HG02973 (cell line): ENCODE measurements at regions not wholly inside any gene's neighbourhood (a gene's known extent, or its start where the extent isn't known, plus 50 kb on each side); places are given as distances from the start of the nearest gene placed in this dataset.
"Not testable (repeated sequence)": the region's sequence is repeated elsewhere in the genome, so short reads cannot be mapped to it uniquely, and the experiment has no call there.

Experiments used
- ATAC-seq: cut with Tn5 transposase; IDR thresholded peaks from one replicate; pipeline ENCODE4 v1.9.1; 2021; ENCODE audit warnings: moderate library complexity; ENCODE audit not compliant: unreplicated experiment

DNA sequence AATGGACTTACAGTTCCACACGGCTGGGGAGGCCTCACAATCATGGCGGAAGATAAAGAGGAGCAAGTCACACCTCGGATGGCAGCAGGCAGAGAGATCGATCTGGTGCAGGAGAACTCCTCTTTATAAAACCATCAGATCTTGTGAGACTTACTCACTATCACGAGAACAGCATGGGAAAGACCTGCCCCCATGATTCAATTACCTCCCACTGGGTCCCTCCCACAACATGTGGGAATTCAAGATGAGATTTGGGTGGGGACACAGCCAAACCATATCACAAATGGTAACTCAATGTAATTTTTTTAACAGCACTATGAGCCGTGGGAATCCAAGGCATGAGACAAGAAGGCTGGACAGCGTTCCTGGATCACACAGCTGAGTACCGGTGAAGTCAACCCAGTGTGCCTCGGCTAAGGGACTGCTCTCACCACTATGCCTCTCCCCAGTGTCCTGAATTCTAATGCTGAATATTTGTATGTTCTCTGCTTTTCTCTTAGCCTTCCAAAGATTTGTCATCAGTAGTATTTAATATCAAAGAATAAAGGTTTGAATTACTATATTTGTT lies 84.3 kb downstream of the IRS2 start:
- ATAC-seq, result not testable (repeated sequence)

DNA sequence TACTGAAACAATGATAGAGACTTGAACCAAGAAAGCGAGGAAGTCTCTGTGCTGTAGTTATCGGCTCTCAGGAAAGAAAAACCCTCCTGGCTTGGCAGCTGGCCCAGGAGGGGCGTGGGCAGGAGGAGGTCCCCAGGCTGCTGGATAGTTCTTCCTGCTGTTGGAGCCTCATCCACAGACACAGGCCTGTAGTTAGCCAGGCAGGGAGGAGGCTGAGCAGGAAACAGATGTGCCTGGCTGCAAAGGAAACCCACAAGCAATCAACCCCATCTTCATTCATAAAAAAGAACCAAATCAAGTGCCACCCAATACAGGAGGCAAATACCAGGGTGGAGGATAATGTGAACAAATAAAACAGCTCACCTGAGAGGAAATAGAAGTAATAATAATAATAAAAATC lies 86.2 kb downstream of the IRS2 start:
- ATAC-seq, result no peak

DNA sequence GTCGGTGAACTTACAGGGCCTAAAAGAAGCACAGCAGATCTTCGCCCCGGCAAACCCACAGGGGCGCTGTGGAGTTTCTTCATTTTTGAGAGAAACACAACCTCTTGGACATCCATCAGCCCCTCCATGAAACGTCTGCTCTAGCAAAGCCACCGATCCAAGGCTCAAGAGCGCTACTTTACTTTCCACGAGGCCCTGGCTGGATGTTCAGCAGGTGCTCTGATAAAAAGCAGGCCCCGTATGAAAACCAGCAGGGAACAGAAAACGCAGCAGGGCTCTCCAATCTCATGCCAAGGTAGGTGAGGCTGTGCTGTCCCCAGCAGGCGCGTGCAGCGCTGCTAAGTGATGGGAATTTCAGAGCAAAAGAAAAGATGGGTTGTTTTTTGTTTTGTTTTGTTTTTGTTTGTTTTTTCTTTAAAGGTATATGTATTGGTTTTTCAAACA lies 86.7 kb downstream of the IRS2 start:
- no peak for ATAC-seq

DNA sequence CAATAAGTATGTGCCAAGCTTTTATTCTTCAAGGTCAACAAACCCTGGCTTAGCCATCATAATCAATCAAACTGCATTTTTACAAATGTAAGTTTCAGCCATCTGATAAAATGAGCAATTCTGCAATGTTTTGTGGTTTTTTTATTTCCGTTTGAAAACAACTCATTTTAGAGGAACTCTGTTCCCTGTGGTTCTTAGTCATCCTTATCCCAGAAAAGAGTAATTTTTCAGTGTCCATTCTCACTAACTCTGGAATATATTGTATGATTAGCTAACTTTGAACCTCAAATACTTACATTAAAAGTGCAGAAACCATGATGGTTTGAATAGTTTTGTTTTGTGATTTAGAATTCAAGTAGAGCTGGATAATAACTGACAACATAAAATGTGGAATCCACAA lies 87.6 kb downstream of the IRS2 start:
- no peak for ATAC-seq

DNA sequence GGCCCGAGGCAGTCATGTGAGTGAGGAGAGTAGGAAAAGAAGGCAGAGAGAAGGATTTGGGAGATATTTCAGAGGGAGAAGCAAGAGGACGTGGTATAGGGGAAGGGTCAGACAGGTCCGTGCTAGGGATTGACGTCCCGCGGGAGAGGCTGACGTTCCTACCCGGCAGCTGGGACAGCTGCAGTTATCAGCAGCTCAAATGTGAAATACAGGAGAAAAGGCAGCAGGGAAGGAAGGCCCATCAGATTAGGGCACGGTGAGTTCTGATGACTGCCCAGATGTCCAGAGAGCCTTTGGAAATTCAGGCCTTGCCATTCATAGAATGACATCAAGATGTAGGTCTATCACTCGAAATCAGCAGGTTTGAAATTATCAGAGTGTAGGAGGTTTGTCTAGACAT lies 88.4 kb downstream of the IRS2 start:
- no peak for ATAC-seq

DNA sequence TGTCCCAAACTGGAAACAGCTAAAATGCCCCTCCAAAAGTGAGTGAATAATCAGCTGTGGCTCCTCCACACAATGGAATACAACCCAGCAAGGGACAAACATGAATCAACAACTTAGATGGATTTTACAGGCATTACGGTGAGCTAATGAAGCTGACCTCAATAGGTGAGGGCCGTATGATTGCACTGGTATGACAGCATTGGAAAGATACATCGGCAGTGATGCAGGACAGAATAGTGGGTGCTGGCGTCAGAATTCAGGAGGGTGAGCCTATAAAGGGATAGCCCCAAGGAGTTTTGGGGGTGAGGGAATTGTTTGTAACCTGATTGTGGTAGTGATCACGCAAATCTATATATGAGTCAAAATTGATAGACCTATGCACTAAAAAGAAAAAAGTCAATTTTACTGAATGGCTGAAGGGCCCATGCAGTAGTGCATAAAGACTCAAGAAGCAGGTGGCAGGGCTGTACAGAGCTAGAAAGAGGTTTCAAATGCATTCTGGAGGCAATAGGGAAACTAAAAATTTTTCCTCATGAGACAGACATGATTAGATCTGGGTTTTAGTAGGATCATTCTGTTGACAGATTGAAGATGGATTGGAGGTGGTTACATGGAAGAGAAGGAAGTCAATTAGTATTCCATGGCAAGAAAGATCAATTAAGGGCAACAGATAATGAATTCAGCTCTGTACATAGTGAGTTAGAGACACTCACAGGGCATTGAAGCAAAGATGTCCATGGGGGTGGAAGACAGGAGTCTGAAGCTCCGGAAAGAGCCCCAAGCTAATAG lies 90.8 kb downstream of the IRS2 start:
- ATAC-seq, result no peak

DNA sequence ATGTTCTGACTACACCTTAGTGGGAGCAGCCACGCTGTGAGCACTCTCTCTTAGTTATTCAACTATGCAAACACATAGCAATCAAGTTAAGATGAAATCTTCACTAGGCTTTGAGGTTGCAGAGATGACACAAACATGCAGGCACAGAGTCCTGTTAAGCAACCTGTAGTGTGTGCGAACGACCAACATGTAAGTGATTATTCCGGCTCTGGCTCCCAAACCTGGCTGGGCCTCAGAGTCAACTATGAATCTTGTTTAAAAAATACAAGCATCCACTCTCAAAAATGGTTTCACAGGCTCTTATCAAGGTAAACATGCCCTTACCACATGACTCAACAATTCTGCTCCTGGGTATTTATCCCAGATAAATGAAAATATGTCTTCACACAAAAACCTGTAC lies 91.4 kb downstream of the IRS2 start:
- ATAC-seq, result no peak

DNA sequence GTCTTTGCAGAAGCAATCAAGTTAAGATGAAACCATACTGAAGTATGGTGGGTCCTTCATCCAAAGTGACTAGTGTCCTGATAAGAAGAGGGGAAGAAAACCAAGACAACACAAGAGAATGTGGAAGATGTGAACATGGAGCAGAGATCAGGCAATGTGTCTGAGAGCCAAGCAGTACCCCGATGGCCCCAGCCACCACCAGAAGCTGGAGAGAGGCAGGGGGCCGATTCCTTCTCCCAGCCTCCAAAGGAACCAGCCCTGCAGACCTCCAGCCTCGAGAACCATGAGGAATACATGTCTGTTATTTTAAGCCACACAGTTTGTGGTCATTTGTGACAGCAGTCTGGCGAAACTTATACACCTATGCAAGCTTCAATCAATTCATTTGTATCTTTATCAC lies 93.2 kb downstream of the IRS2 start:
- no peak for ATAC-seq

DNA sequence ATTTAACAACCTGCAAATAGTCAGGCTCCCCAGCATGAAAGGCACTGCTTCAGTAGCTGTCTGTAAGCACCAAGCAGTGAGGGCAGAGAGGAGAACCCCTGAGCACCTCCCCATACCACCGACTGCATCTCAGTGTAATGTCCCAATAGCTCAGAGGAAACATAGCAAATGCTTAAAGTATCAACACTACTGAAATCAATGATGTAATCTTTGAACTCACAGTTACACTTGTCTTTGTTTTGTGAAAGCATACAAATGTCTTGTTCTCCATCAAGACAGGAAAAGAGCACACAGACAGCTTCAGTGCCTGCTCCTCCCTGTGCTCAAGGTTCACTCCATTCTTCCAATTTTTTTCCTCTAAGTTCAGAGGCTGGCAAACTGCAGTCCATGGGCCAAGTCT lies 94.7 kb downstream of the IRS2 start:
- ATAC-seq, result no peak

DNA sequence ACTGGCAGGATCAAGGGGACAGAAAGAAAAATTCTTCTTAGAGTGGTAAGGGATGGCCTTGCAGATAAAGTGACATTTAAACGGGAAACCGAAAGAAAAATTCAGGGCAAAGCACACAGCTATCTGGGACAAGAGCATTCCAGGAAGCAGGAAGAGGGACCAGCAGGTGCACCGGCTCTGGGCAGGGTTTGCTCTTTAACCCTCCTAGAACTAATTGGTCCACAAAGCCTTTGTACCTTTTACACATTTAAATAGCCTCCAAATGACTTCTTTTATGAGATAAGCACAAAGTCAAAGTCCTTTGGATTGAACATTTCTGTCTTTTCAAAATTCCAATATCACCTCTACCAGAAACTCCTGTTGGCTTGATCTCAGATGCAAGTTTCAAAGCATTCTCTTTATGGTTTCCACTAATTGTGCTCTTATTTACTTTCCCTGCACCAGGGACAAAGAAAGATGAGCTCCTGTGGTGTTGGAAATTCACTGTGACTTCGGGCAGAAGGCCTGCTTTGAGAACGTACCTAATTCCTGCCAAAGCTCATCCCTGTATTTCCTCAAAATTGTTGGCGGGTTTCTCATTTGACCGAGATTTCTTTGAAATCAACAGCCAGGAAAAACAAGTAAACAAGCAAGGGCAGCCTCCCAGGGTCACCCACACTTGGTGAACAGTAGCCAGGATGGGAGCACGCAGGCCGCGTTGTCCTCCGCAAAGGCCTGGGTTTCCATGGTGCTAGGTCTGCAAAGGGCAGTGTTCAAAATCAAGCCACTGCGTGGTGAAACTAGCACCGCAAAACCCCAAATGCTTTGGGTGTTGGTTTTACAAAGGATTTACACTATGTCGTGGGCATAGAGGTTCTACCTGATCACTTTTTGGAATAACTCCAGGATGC lies 98.6 kb downstream of the IRS2 start:
- ATAC-seq, result no peak

DNA sequence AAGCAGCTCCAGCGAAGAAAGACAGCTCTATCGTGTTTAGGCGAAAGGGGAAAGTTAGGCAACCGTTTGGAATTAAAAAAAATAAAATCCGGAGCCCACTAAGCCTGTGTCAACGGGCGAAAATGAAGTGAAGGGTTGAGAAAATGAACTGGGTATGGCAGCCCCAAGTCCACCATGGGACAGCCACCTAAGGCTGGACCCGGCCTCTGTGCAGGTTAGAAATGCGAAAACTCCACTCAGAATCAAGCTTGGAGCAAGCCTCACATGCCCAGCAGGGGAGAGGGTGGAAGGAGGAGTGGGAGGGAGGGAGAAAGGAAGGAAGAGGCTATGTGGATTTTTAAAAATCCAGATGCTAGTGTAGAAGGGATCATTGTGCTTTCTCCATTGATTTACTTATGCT lies 101.2 kb downstream of the IRS2 start:
- no peak for ATAC-seq

DNA sequence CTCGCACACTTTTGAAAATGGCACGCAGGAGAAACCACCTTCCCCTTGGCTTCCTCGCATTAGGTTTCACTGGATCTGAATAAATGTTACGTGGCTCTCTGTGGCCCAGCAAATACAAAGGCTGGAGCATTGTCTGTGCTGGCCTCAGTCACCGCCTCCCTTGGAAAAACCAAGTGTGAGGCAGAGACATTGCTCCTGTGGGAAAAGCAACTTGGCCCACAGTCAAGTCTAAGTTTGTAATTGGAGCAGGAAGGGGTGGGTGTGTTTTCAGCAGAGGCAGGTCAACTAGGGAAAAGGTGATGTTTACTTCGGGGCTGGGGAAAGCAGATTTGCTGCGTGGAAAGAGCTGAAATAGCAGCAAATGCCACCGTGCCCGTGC lies 101.6 kb downstream of the IRS2 start:
- no peak for ATAC-seq

DNA sequence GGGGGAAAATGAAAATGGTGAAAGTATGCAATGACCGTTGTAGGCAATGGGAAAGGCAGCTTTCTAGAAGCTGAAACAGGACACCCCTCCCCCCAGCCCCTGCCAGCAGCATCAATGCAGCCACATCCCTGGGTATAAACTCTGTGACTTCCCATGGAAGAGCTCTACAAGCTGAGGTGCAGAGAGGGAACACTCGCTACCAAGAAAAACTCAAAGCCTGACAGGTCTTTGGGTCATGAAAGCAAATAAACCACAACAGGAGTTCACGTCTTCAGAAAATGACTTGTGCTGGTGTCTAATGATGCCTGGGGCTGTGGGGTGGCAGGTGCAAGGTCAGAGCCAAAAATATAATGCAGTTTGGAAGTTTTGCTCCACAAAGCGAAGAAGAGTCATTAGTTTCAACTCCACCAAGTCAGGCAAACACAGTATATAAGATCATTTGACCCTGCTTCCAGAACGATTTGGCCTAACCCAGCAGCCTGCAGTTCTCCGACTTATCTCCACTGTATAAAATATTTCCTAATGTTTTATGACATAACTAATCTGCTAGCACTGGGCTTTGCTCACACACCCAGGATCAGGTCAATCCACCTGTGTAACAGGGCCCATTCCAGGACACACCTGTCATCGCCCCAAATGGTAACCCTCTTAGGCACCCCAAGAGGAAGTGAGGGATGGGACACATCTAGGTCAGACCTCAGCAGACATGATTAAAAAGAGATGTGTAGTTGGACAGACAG lies 102.1 kb downstream of the IRS2 start:
- ATAC-seq, result no peak

DNA sequence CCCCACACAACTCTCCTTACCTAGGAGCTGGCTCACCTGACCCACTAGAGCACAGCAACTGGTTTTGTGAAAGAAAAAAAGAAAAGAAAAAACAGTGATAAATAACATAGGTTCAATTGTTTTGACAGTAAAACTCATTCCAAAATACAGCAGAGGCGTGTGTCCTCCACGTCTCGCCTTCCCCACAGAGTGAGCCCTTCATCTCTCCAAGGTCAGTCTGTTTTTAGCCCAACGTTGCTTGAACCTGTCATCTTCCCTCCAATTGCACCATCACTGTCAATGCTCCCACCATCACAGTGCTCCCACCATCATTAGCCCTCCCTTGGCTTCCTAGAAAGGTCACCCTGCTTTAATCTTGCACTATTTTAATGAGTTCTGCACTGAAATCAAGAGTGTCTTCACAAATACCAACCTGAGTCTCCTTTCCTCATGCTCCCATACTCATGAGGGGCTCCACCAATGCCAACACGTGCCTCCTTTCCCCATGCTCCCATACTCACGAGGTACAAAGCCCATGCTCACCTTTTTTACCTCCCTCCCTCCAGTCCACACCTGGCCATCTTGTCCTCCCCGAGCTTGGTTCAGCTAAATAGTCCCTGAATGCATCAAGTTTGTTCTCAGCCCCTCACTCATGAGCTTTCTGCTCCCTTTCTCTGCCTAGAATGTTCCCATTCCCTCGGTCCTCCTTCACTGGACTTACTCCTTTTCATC lies 103.7 kb downstream of the IRS2 start:
- no peak for ATAC-seq

DNA sequence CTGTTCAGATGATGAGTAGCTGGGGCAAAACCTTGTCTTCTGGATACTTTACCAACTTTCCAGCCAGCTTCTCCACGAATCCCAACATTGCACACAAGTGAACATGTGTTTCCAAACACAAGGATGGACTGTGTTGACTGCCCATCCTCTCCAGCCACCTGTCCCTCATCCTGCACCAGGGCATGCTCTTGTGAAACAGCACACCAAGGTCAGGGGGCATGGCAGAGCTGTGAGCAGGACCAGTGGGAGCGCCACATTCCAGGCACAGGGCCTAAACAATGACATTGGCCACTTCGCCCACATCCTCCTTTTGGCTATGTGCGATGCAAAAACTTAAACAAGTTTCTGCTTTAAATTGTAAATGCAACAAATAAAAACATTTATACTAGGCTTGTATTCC lies 105.5 kb downstream of the IRS2 start:
- ATAC-seq, result no peak

DNA sequence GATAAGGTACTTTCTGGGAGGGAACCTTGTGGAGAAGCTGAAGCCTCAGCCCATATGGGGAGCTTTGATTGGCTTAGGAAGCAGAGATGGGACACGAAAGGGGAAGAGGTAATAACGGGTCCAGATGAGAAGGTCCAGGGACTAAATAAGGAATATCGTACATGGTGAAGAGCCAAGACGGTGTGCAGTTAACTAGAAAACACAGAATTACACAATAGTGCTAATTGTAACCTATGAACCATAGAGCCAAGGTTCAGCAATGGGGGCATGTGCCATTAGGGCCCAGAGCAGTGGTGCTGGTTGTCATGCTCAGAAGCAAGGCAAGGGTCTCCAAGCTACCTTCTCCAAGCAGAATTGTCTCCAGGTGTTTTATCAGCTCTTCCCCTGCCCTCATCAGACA lies 106.1 kb downstream of the IRS2 start:
- no peak for ATAC-seq

DNA sequence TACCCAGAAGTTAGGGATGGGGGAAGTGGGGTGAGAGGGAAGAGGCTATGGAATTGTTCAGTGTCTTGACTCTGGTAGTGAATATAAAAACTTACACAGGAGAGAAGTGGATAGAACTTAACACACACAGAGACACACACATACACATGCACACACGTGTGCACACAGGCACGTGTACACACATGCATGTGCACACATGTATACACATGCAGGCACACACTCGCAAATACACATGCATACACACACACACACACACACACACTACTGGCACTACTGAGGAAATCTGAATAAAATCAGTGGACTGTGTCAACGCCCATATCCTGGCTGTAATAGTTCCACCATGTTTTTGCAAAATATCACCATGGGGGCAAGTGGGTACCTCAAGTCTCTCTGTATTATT lies 107.9 kb downstream of the IRS2 start:
- ATAC-seq, result no peak

DNA sequence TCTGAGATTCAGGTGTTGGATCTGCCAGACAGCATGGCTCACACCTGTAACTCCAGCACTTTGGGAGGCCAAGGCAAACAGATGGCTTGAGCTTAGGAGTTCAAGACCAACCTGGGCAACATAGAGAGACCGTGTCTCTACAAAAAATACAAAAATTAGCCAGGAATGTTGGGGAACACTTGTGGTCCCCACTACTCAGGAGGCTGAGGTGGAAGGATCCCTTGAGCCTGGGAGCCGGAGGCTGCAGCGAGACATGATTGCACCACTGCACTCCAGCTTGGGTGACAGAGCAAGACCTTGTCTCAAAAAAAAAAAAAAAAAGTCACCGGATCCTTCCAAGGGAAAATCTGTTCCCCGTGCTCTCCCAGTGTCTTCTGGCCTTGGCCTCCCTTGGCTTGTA lies 109.2 kb downstream of the IRS2 start:
- no peak for ATAC-seq

DNA sequence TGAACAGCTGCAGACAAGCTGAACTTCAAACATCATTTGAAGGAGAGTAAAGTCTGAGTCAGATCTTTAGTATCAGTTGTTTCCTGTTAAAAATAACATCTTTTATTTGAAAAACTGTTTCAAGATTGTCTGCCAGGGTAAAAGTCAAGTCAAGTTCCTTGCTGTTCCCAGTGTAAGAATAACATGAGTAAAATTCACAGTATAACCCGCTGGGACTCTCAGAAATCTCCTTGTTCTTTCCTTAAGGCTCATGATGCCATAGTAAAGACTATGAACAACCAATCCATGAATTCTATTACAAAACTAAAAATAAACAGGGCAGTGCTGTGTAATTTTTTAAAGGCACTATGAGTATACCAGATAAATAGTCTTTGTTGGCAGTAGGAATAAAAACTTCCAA lies 112.9 kb downstream of the IRS2 start:
- no peak for ATAC-seq

DNA sequence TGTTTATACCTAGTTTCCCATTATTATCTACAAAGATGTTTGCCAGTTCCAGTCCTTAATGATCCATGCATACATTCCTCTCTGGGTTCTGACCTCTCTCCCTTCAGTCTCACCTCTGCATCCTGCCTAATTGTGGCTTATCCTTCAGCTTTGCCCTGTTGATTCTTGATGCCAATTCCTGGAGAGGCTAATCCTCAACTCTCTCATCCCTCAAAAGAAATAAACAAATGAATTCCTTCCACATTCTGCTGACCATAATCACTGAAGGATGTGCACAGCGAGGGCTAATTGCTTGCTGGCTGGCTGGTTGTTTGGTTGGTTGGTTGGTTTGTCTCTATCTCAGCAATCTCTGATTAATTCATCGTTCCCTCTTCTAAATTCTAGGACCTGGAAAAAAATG lies 113.8 kb downstream of the IRS2 start:
- ATAC-seq, result no peak

DNA sequence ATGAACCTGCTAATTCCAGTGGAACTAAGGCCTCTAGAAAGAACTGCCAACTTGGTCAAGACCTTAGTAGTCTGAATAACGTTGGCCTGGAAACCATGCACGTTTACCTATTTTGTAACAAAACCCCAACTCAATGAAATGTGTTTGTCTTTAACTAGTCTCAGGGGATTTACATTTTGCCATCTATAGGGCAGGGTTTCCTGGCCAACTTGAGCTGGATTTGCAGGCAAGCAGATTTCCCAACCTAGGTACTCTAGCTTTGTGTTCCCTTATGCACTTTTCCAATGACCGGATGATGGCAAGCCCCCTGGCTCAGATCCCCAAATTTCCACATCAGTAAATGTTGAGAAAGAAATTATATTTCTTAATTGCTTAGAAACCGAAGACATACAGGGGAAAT lies 114.5 kb downstream of the IRS2 start:
- no peak for ATAC-seq
